ENCODE measurements at regions not wholly inside any gene's neighbourhood (a gene's known extent, or its start where the extent isn't known, plus 50 kb on each side); places are given as distances from the start of the nearest gene placed in this dataset.
"Not testable (repeated sequence)": the region's sequence is repeated elsewhere in the genome, so short reads cannot be mapped to it uniquely, and the experiment has no call there.

DNA sequence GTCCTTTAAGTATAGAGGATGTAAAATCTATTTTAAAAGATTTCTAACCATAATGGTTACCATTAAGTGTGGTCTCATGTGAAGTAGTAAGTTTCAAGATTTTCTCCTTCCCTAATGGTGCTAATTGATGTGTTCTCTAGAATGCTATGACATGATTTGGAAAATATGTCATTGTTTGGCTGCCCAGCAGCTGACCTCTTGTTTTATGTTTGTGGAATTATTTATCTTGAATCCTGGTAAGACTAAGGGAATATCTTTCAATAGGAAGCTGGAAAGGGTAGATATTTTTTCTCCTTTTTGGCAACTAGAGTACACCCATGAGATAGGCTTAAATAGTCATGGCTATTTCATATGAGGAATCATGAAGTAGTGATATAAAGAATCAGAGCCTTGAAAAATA, 139.8 kb upstream of the CHODL start:
- DNase-seq (ENCODE audit: low read depth) = no peak

- not testable (repeated sequence) for DNase-seq (ENCODE audit: low read depth)
These were observed 148.2 kb upstream of the CHODL start for GRCh38 chr21:18096413-18096812.

DNA sequence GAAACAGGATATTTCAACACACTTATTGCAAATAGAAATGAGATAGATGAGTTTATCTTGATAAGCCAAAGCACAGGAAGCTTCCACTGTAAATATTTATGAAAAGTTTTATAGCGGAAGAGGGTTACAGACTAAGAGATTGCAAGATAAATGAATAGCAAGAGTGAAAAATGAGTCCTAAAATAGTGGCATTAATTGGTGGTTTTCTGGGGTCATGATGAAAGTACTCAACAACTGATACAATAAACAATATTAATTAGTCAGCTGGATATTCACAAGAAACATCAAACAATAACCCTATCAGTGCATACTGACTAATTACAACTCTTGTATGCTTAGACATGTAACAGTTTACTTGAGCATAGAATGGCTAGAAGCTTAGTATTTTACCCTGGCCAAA, 154.8 kb upstream of the CHODL start:
- DNase-seq (ENCODE audit: low read depth) = no peak

DNA sequence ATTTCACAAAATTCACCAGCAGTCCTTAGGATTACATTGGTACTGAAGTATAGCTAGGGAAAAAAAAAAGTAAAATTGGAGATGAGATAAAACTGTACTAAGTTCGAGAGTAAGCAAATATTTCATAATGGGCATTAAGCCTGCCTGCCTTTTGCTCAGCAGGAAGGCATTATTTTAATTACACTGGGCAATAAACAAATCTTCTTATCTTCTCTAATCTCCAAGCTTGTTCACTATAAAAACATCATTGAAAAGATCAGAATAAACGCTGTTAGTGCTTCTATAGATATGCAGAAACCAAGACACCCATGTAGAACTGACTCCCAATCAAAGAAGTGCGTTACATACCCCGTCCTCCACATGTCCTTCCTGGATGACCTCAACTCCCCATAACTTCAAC, 174.2 kb upstream of the CHODL start:
- no peak for DNase-seq (ENCODE audit: low read depth)

- DNase-seq (ENCODE audit: low read depth) = no peak
These were observed 174.8 kb upstream of the CHODL start for GRCh38 chr21:18069875-18070274.

DNA sequence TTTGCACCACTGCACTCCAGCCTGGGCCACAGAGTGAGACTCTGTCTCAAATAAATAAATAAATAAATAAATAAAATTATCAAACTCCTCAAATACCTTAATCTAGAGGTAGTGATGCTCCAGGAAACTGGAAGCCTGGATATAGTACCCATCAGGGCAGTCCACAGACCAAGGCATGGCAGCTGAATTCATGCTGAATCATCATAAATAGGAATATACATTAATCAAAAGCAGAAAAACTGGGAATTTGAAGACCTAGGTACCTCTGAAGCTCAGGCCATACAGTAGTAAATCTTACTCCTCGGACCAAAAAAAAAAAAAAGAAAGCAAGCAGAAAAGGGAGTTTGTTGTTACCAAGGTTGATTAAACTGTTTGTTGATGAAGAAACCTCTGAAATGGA, 184.2 kb upstream of the CHODL start:
- no peak for DNase-seq (ENCODE audit: low read depth)

- no peak for DNase-seq (ENCODE audit: low read depth)
These were observed 185.8 kb upstream of the CHODL start for GRCh38 chr21:18058731-18059398.

GRCh38 chr21:18053151-18053550, 191.5 kb upstream of the CHODL start:
- DNase-seq (ENCODE audit: low read depth) = no peak

DNA sequence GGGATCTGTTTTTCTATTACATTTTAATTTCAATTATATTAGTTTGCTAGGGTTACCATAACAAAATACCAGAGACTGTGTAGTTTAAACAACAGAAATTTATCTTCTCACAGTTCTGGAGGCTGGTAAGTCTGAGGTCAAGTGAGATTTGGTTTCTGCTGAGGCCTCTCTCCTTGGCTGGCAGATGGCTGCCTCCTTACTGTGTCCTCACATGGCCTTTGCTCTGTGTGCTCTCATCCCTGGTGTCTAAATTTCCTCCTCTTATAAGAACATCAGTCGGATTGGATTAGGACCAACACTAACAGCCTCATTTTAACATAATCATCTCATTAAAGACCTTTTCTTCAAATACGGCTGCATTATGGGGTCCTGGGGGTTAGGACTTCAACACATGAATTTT, 195.2 kb upstream of the CHODL start:
- no peak for DNase-seq (ENCODE audit: low read depth)

DNA sequence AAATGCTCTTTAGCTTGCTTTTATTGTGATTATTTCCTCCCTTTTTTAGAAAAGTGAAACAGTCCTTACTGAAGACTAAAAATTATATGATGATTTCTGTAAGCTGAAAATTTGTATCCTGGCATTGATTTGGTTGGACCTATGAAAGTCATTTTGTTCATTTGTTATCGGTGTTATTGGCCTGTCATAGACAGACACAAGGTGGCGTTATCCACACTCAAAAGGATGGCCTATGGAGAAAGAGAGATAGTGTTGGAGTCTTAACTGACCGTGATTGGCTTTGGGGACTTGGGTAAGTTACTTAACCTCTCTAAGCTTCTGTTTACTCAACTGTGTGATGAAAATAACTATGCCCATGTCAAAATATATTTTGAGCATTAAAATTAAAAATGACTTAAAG, 203.6 kb upstream of the CHODL start:
- no peak for DNase-seq (ENCODE audit: low read depth)

- no peak for DNase-seq (ENCODE audit: low read depth)
These were observed 211.1 kb upstream of the C21orf91 start for GRCh38 chr21:18030248-18030647.

GRCh38 chr21:18026359-18026758, 207.2 kb upstream of the C21orf91 start:
- DNase-seq (ENCODE audit: low read depth) = no peak

DNA sequence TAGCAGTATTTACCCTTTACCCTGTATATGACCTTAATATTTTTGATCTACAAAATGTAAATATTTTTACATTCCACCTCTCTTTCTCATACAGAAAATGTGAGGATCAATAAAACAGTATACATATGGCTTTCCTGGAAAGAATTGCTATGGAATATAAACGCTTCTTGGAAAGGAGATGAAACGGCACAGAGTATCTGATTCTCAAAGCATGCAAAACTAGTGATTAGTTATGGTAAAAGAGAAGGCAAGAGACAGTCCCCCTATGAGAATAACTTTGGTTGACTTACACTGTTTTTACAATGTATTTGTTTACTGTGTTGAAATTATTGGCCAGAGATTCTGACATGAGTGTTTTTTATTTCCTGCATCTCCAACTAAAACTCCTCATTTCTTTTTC, 204.6 kb upstream of the C21orf91 start:
- DNase-seq (ENCODE audit: low read depth) = no peak

DNA sequence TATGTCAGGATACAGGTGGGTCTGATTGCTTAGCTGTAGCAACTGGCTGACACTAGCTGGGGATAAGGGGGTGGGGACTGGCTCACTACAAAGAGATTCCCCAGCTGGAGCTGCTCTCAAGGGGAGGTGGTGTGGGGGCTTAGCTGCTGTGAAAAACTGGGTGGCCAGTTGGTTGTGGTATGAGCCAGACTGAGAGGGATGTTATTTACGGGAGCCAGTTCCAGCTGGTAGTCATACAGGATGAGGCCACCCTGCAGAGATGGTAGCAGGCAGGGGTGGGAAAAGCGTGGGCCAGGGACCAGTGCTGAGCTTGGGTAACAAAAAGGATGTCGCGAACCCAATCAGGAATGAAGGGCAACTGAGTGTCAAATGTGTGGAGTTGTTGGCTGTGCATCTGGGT, 204.0 kb upstream of the C21orf91 start:
- DNase-seq (ENCODE audit: low read depth) = no peak

GRCh38 chr21:18007121-18007520, 188.0 kb upstream of the C21orf91 start:
- DNase-seq (ENCODE audit: low read depth) = no peak

DNA sequence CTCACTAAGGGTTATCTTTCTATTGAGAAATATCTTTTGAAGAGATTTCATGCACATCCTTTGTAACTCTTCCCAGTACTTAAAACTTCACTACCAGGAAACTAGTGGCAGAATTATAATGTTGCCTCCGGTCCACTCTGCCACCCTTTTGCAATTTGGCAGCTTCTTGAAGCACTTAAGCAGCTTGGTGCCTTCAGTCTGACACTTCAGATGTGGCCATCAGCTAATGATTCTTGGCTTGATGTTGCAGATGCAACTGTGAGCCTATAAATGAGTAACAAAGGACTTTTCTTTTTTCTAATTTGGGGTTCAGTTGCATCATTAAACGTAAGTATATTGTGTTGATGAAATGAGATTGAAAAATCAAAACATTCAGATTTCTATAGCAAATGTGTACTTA, 187.5 kb upstream of the C21orf91 start:
- no peak for DNase-seq (ENCODE audit: low read depth)

DNA sequence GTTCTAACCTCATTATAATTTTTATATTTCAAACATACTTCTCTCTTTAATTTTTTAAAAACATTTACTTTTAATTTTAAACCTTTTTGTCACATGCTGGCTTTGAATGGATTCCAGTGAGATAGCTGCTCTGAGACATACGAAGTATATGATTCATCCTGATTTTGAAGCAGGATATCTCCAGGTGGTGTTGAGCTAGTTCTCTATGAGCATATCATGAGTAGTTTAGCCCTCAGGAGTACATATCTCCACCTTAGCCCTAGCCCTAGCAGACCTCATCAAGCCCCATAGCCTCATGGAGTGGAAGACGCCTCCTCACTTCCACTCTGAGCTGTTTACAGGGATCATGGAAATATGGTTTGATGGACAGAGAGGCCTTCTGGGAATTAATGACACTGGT, 183.2 kb upstream of the C21orf91 start:
- DNase-seq (ENCODE audit: low read depth) = no peak

DNA sequence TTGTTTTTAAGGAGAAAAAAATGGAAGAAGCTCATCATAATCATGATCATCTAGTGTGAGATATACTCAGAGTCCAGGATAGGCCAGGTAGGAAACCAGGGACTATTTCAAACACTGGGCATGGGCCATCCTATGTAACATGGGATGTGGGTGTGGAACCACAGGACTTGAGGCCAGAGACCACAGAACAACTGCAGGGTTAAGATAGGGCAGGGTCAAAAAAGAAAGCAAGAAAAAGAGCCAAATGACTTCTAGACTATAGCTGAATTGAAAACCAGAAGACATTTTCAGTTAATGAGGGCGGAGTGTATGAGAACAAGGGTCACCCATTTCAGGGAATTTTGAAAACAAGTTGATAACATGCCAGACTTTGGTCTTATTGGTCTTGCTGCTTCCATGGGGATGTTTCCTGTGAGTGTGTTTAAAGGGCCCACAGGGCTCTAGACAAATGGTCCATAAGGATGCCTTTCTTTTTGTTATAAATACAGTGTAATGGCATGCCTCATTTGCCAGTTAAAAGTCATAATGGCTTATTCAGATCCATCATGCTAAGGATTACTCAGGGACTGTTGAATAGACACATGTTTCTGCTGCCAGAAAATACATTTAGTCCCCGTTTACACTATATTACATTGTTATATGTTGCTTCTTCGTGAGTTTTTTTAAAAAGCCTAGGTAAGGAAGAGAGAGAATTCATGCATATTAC, 182.0 kb upstream of the C21orf91 start:
- DNase-seq (ENCODE audit: low read depth) = no peak

GRCh38 chr21:17998599-17998998, 179.4 kb upstream of the C21orf91 start:
- DNase-seq (ENCODE audit: low read depth) = not testable (repeated sequence)

- DNase-seq (ENCODE audit: low read depth) = no peak
These were observed 170.6 kb upstream of the C21orf91 start for GRCh38 chr21:17989780-17990179.

- no peak for DNase-seq (ENCODE audit: low read depth)
These were observed 168.9 kb upstream of the C21orf91 start for GRCh38 chr21:17988102-17988437.

- DNase-seq (ENCODE audit: low read depth) = no peak
These were observed 168.4 kb upstream of the C21orf91 start for GRCh38 chr21:17987382-17988101.

- DNase-seq (ENCODE audit: low read depth) = no peak
These were observed 162.0 kb upstream of the C21orf91 start for GRCh38 chr21:17981060-17981740.
